HCT116 (cell line): ENCODE measurements at regions not wholly inside any gene's neighbourhood (a gene's known extent, or its start where the extent isn't known, plus 50 kb on each side); places are given as distances from the start of the nearest gene placed in this dataset.

Experiments
- ATAC-seq: fragments of 200-7000 bp; cut with Tn5 transposase; 2 replicates; pipeline ENCODE4 v1.9.1; 2020; ENCODE audit warnings: mild to moderate bottlenecking, moderate library complexity
- BruUV-seq: library from RNA; stranded (reverse); fragments of 400-500 nt; replicated peaks from 2 replicates; lab custom pipeline; 2021; lab: Mats Ljungman, UMichigan
- CTCF ChIA-PET: fragments of 300-600 bp; sonication (Branson Sonifier 250); formaldehyde crosslinking; loops from one replicate; lab custom pipeline; 2021; ENCODE audit warnings: antibody characterized with exemption; lab: Charles Lee
- POLR2A ChIA-PET: fragments of 300-600, 350-600 bp; sonication (Branson Sonifier 250); formaldehyde crosslinking; loops from one replicate; lab custom pipeline; 2021; ENCODE audit warnings: antibody characterized with exemption; lab: Charles Lee
- RAD21 ChIA-PET, 2 experiments: fragments of 300-600 bp; sonication (Branson Sonifier 250); formaldehyde crosslinking; loops; one replicate each; lab custom pipeline; 2023; ENCODE audit warnings: low total read pairs in 2 of 2; ENCODE audit not compliant: uncharacterized antibody in 2 of 2, unreplicated experiment in 2 of 2, low non-redundant PET in 1 of 2; lab: Charles Lee
- DNase-seq: peaks from one replicate; pipeline ENCODE4 v3.0.0-alpha.2; 2010; ENCODE audit warnings: low read depth, low spot score
- H2AFZ ChIP-seq: fragments of 200-600 bp; shearing (Covaris generic), sonication (generic); 2 replicates; pipeline ENCODE4 v1.6.1; 2017; ENCODE audit warnings: low read depth, mixed run types, mixed read lengths, antibody characterized with exemption, low read length; ENCODE audit not compliant: poor library complexity, severe bottlenecking
- H3K27ac ChIP-seq: 2 replicates; pipeline ENCODE4 v1.5.1; 2012; ENCODE audit warnings: low read depth, low read length
- H3K27me3 ChIP-seq: fragments of 200-600 bp; sonication (generic); 2 replicates; pipeline ENCODE4 v1.6.1; 2016; ENCODE audit warnings: mixed run types, low read length, mixed read lengths; ENCODE audit not compliant: insufficient read depth
- H3K36me3 ChIP-seq, 2 experiments: fragments of 200-500 bp in 1 of 2; fragments of 200-600 bp in 1 of 2; sonication (Bioruptor generic) in 1 of 2; sonication (generic) in 1 of 2; 2 replicates each; pipeline versions ENCODE4 v1.5.1 to v1.6.1; 2014 to 2016; ENCODE audit warnings: low read length in 2 of 2, inconsistent platforms in 1 of 2, mixed read lengths in 1 of 2, mixed run types in 1 of 2; ENCODE audit not compliant: insufficient read depth in 2 of 2, control insufficient read depth in 1 of 2
- H3K4me1 ChIP-seq, 2 experiments: fragments of 200-600 bp in 1 of 2; sonication (generic) in 1 of 2; 2 replicates each; pipeline versions ENCODE4 v1.5.1 to v1.6.1; 2012 to 2017; ENCODE audit warnings: low read length in 2 of 2, inconsistent platforms in 1 of 2, mild to moderate bottlenecking in 1 of 2, mixed read lengths in 1 of 2, mixed run types in 1 of 2, moderate library complexity in 1 of 2; ENCODE audit not compliant: insufficient read depth in 2 of 2, control insufficient read depth in 1 of 2
- H3K4me2 ChIP-seq: fragments of 200-600 bp; sonication (generic); 2 replicates; pipeline ENCODE4 v1.6.1; 2017; ENCODE audit warnings: mixed run types, low read length, mixed read lengths
- H3K4me3 ChIP-seq, 2 experiments: fragments of 200-600 bp in 1 of 2; sonication (generic) in 1 of 2; replicated peaks in 1 of 2; 2 replicates each; pipeline ENCODE4 v1.5.1; 2011 to 2016; ENCODE audit warnings: low read length in 2 of 2, control low read depth in 1 of 2, low read depth in 1 of 2, mild to moderate bottlenecking in 1 of 2, mixed read lengths in 1 of 2, mixed run types in 1 of 2
- H3K79me2 ChIP-seq: fragments of 200-600 bp; sonication (generic); 2 replicates; pipeline ENCODE4 v1.6.1; 2017; ENCODE audit warnings: mild to moderate bottlenecking, mixed run types, low read length, moderate library complexity, mixed read lengths; ENCODE audit not compliant: insufficient read depth
- H3K9ac ChIP-seq: fragments of 200-600 bp; sonication (generic); 2 replicates; pipeline ENCODE4 v1.6.1; 2016; ENCODE audit warnings: low read length, mixed read lengths
- H3K9me2 ChIP-seq: fragments of 200-600 bp; sonication (generic), shearing (Covaris generic); 2 replicates; pipeline ENCODE4 v1.6.1; 2017; ENCODE audit warnings: mixed run types, mild to moderate bottlenecking, moderate library complexity; ENCODE audit not compliant: insufficient read depth
- H3K9me3 ChIP-seq, 2 experiments: fragments of 200-500 bp in 1 of 2; fragments of 200-600 bp in 1 of 2; sonication (Bioruptor generic) in 1 of 2; sonication (generic) in 1 of 2; 2 replicates each; pipeline ENCODE4 v1.6.1; 2014 to 2017; ENCODE audit warnings: low read length in 2 of 2, mixed read lengths in 2 of 2, inconsistent platforms in 1 of 2, low read depth in 1 of 2, mild to moderate bottlenecking in 1 of 2, mixed run types in 1 of 2, moderate library complexity in 1 of 2; ENCODE audit not compliant: control insufficient read depth in 1 of 2, insufficient read depth in 1 of 2
- H4K20me1 ChIP-seq: fragments of 200-600 bp; sonication (generic), shearing (Covaris generic); 2 replicates; pipeline ENCODE4 v1.6.1; 2017; ENCODE audit warnings: mixed run types, mild to moderate bottlenecking, moderate library complexity; ENCODE audit not compliant: insufficient read depth
- ELF1 ChIP-seq: IDR thresholded peaks from 2 replicates; pipeline ENCODE4 v1.6.1; 2012; ENCODE audit warnings: low read depth, borderline replicate concordance
- EZH2 ChIP-seq: fragments of 200-600 bp; sonication (generic); IDR thresholded peaks from 2 replicates; pipeline ENCODE4 v1.6.1; 2017; ENCODE audit warnings: antibody characterized with exemption, mixed run types
- EZH2phosphoT487 ChIP-seq: fragments of 200-600 bp; IDR thresholded peaks from 2 replicates; pipeline ENCODE4 v1.6.1; 2018; ENCODE audit warnings: antibody characterized with exemption, borderline replicate concordance
- FOSL1 ChIP-seq: IDR thresholded peaks from 2 replicates; pipeline ENCODE4 v1.6.1; 2012; ENCODE audit warnings: low read depth
- JUND ChIP-seq: IDR thresholded peaks from 2 replicates; pipeline ENCODE4 v1.6.1; 2012
- POLR2AphosphoS5 ChIP-seq: IDR thresholded peaks from 2 replicates; pipeline ENCODE4 v1.6.1; 2011; ENCODE audit warnings: mild to moderate bottlenecking, low read depth, low read length, moderate library complexity
- RAD21 ChIP-seq: IDR thresholded peaks from 2 replicates; pipeline ENCODE4 v1.6.1; 2012; ENCODE audit warnings: low read depth, mild to moderate bottlenecking
- SIN3A ChIP-seq: IDR thresholded peaks from 2 replicates; pipeline ENCODE4 v1.6.1; 2012; ENCODE audit warnings: low read depth
- TCF7L2 ChIP-seq: IDR thresholded peaks from 2 replicates; pipeline ENCODE4 v1.7.0; 2011; ENCODE audit warnings: borderline replicate concordance, inconsistent platforms; ENCODE audit not compliant: insufficient read depth, insufficient read length; ENCODE audit errors: extremely low read depth
- YY1 ChIP-seq: IDR thresholded peaks from 2 replicates; pipeline ENCODE4 v1.6.1; 2011; ENCODE audit warnings: low read length, low read depth, moderate library complexity, mild to moderate bottlenecking; ENCODE audit not compliant: insufficient replicate concordance; ENCODE audit errors: extremely low read depth
- ZFX ChIP-seq: fragments of 450-650 bp; IDR thresholded peaks from 2 replicates; pipeline ENCODE4 v1.6.1; 2017
- ZNF274 ChIP-seq: fragments of 200-500 bp; sonication (Bioruptor generic); IDR thresholded peaks from 2 replicates; pipeline ENCODE4 v1.6.1; 2014; ENCODE audit warnings: mild to moderate bottlenecking, low read depth, low read length, inconsistent platforms
- intact Hi-C: fragments of 100-400 bp; cut with micrococcal nuclease; formaldehyde crosslinking; loops from 2 replicates; pipeline ENCODE4 v1.10.0; 2022
- TF ChIP-seq, protein P1 (sequence below): IDR thresholded peaks from 2 replicates; pipeline ENCODE4 v1.6.1; 2012; ENCODE audit warnings: low read depth
- TF ChIP-seq, protein P2 (sequence below): IDR thresholded peaks from 2 replicates; pipeline ENCODE4 v1.6.1; 2012
- TF ChIP-seq, protein P3 (sequence below): IDR thresholded peaks from 2 replicates; pipeline ENCODE4 v1.6.1; 2012

DNA sequence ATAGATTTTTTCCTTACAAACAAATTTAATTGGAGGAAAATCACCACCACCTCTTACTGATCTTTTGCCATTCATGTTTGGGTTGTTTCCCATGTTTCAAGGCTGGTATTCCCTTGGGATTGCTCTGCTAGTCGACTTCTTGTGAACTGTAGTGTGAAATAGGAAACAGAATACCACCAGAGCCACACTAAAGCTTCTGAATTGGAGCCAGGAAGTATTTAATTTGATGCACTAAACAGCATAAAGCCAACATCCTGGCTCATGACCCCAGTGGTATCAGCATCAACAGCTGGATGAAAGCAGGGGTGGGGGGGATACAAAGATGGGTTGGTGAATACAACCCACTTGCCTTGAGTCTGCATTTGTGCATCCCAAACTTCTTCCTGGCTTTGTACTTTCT is 127.5 kb downstream of the TBC1D30 start:
- Histone ChIP-seq H3K79me2 (no peaks in the 10 kb centered on the region), H3K4me1 (no peaks in the 10 kb centered on the region), H3K9me3 (no peaks in the 10 kb centered on the region), H3K36me3 (no peaks in the 10 kb centered on the region), H2AFZ (no peak overlapping the region), H3K4me2 (no peak overlapping the region), H3K27me3 (no peaks in the 10 kb centered on the region), H3K9ac (no peak overlapping the region), H4K20me1 (no peaks in the 10 kb centered on the region), H3K27ac (no peak overlapping the region), H3K9me2 (no peaks in the 10 kb centered on the region), H3K4me3 (no peak overlapping the region)
- ChIA-PET CTCF (no interaction called here), POLR2A (no interaction called here), RAD21 (no interaction called here)
- TF ChIP-seq ELF1 (no peak), JUND (no peak), SIN3A (no peak), RAD21 (no peak), ZNF274 (no peak), YY1 (no peak), FOSL1 (no peak), ZFX (no peak), POLR2AphosphoS5 (no peak), TCF7L2 (no peak), EZH2 (no peak), EZH2phosphoT487 (no peak)
- TF ChIP-seq, protein P1, sequence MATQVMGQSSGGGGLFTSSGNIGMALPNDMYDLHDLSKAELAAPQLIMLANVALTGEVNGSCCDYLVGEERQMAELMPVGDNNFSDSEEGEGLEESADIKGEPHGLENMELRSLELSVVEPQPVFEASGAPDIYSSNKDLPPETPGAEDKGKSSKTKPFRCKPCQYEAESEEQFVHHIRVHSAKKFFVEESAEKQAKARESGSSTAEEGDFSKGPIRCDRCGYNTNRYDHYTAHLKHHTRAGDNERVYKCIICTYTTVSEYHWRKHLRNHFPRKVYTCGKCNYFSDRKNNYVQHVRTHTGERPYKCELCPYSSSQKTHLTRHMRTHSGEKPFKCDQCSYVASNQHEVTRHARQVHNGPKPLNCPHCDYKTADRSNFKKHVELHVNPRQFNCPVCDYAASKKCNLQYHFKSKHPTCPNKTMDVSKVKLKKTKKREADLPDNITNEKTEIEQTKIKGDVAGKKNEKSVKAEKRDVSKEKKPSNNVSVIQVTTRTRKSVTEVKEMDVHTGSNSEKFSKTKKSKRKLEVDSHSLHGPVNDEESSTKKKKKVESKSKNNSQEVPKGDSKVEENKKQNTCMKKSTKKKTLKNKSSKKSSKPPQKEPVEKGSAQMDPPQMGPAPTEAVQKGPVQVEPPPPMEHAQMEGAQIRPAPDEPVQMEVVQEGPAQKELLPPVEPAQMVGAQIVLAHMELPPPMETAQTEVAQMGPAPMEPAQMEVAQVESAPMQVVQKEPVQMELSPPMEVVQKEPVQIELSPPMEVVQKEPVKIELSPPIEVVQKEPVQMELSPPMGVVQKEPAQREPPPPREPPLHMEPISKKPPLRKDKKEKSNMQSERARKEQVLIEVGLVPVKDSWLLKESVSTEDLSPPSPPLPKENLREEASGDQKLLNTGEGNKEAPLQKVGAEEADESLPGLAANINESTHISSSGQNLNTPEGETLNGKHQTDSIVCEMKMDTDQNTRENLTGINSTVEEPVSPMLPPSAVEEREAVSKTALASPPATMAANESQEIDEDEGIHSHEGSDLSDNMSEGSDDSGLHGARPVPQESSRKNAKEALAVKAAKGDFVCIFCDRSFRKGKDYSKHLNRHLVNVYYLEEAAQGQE = no peak
- TF ChIP-seq, protein P2, sequence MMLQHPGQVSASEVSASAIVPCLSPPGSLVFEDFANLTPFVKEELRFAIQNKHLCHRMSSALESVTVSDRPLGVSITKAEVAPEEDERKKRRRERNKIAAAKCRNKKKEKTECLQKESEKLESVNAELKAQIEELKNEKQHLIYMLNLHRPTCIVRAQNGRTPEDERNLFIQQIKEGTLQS = no peak
- TF ChIP-seq, protein P3, sequence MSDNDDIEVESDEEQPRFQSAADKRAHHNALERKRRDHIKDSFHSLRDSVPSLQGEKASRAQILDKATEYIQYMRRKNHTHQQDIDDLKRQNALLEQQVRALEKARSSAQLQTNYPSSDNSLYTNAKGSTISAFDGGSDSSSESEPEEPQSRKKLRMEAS = no peak
- DNase-seq (no peak), ATAC-seq (no peak)
- intact Hi-C loops = no loop called here
- BruUV-seq = no TSS peak
